Activated CD8-positive, alpha-beta memory T cell treated with anti-CD3 and anti-CD28 coated beads, Interleukin-2, amount 10 ng/mL, durations not matched to agents 7 days and 5 days (primary cell): ENCODE measurements at regions not wholly inside any gene's neighbourhood (a gene's known extent, or its start where the extent isn't known, plus 50 kb on each side); places are given as distances from the start of the nearest gene placed in this dataset.

Experiments used
- ATAC-seq: fragments of 150-1000 bp; cut with Tn5 transposase; one replicate; pipeline ENCODE4 v1.10.0; 2021; ENCODE audit warnings: moderate library complexity
- CTCF ChIA-PET: fragments of 350-600 bp; sonication (Branson Sonifier 250); formaldehyde crosslinking; loops from one replicate; lab custom pipeline; 2021; ENCODE audit warnings: antibody characterized with exemption; lab: Charles Lee
- DNase-seq: peaks from one replicate; pipeline ENCODE4 v3.0.0-alpha.2; 2020
- H3K27ac Mint-ChIP-seq: one replicate; pipeline ENCODE4 v1.8.0; 2021; ENCODE audit warnings: mild to moderate bottlenecking, mixed read lengths
- H3K27me3 Mint-ChIP-seq: one replicate; pipeline ENCODE4 v1.8.0; 2021; ENCODE audit warnings: mixed read lengths
- H3K36me3 Mint-ChIP-seq: one replicate; pipeline ENCODE4 v1.8.0; 2021; ENCODE audit warnings: mild to moderate bottlenecking, mixed read lengths
- H3K4me1 Mint-ChIP-seq: one replicate; pipeline ENCODE4 v1.8.0; 2021; ENCODE audit warnings: mixed read lengths
- H3K4me3 Mint-ChIP-seq: one replicate; pipeline ENCODE4 v1.8.0; 2021; ENCODE audit warnings: mild to moderate bottlenecking, moderate library complexity, mixed read lengths
- H3K9me3 Mint-ChIP-seq: one replicate; pipeline ENCODE4 v1.8.0; 2022; ENCODE audit warnings: low read depth, mixed read lengths

DNA sequence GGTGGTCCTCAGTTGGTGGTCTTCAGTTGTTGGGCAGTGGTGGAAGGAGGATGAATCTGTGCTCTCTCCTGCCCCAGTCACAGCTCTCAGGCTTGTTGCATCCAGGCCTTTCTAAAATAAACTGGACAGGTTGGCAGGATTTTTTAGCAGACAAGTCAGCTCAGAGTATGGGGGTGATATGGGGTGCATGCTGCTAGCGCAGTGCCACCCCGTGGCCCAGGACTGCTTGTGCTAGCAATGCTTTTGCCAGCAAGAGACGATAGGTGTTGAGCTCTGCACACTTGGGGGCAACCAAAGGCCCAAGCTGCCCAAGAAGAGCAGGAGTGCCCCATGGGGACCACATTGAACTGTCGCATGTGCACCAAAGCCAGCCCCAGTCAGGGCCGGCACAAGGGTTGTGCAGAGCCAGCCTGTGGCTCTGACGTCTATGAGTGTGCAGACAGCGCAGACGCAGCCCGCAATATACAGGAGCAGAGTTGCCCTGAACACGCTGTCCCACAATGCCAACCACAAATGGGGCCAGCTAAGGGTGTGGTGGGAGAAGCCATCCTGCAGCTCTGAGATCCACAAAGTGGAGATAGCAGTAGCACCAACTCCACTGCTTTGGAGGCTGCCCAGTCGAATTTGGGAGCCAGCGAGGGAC lies 49.8 kb upstream of the PDSS1 start:
- CTCF ChIA-PET: no interaction called here
- Mint-ChIP-seq H3K4me1 (no peaks in the 10 kb centered on the region), H3K9me3 (no peaks in the 10 kb centered on the region), H3K36me3 (no peaks in the 10 kb centered on the region), H3K27ac (no peak overlapping the region), H3K4me3 (no peak overlapping the region), H3K27me3 (peaks cover 16% of the 10 kb centered on the region)
- ATAC-seq: no peak
- DNase-seq: no peak
